Endothelial cell of umbilical vein (primary cell): ENCODE measurements at regions not wholly inside any gene's neighbourhood (a gene's known extent, or its start where the extent isn't known, plus 50 kb on each side); places are given as distances from the start of the nearest gene placed in this dataset.
"Not testable (repeated sequence)": the region's sequence is repeated elsewhere in the genome, so short reads cannot be mapped to it uniquely, and the experiment has no call there.

ENCODE experiments used
- BruUV-seq: library from RNA; stranded (reverse); fragments of 400-500 nt; replicated peaks from 2 replicates; lab custom pipeline; 2021; lab: Mats Ljungman, UMichigan
- CTCF ChIA-PET: fragments of 300-600, 350-600 bp; sonication (Branson Sonifier 250); formaldehyde crosslinking; loops from one replicate; lab custom pipeline; 2021; ENCODE audit warnings: antibody characterized with exemption, inconsistent platforms; lab: Charles Lee
- POLR2A ChIA-PET: fragments of 300-600, 350-600 bp; sonication (Branson Sonifier 250); formaldehyde crosslinking; loops from one replicate; lab custom pipeline; 2021; ENCODE audit warnings: antibody characterized with exemption, inconsistent platforms; lab: Charles Lee
- DNase-seq: peaks from one replicate; pipeline ENCODE4 v3.0.0-alpha.2; 2011; ENCODE audit warnings: low read depth, low spot score
- FAIRE-seq: peaks from 2 replicates; lab custom pipeline; 2011; peaks lifted over from hg19 to GRCh38; lab: Jason Lieb, UNC
- H2AFZ ChIP-seq: 2 replicates; pipeline ENCODE4 v1.6.0; 2012; ENCODE audit warnings: low read depth, low read length, control low read depth, inconsistent platforms
- H3K27ac ChIP-seq: 2 replicates; pipeline ENCODE4 v1.5.1; 2011; ENCODE audit warnings: low read depth, mild to moderate bottlenecking, control low read depth, low read length, moderate library complexity; ENCODE audit not compliant: insufficient read depth
- H3K27me3 ChIP-seq, 2 experiments: 2 replicates each; pipeline versions ENCODE4 v1.6.0 to v1.6.1; 2011; ENCODE audit warnings: low read length in 2 of 2, mixed read lengths in 1 of 2; ENCODE audit not compliant: control insufficient read depth in 2 of 2, insufficient read depth in 2 of 2
- H3K36me3 ChIP-seq, 2 experiments: 2 replicates in 1 of 2; 3 replicates in 1 of 2; pipeline ENCODE4 v1.5.1; 2011; ENCODE audit warnings: low read length in 2 of 2, mild to moderate bottlenecking in 1 of 2, moderate library complexity in 1 of 2; ENCODE audit not compliant: control insufficient read depth in 2 of 2, insufficient read depth in 2 of 2; ENCODE audit errors: extremely low read depth in 1 of 2
- H3K4me1 ChIP-seq: 3 replicates; pipeline ENCODE4 v1.5.1; 2011; ENCODE audit warnings: mild to moderate bottlenecking, low read length; ENCODE audit not compliant: control insufficient read depth, insufficient read depth; ENCODE audit errors: extremely low read depth
- H3K4me2 ChIP-seq: 2 replicates; pipeline ENCODE4 v1.6.1; 2011; ENCODE audit warnings: low read length, control low read depth, mixed read lengths; ENCODE audit not compliant: insufficient read depth
- H3K4me3 ChIP-seq, 3 experiments: fragments of 200-600 bp in 1 of 3; sonication (generic), shearing (Covaris generic) in 1 of 3; replicated peaks in 1 of 3; 2 replicates each; pipeline ENCODE4 v1.5.1; 2011 to 2016; ENCODE audit warnings: control low read depth in 3 of 3, low read length in 3 of 3, mild to moderate bottlenecking in 2 of 3, inconsistent platforms in 1 of 3, low read depth in 1 of 3, moderate library complexity in 1 of 3; ENCODE audit not compliant: insufficient read depth in 1 of 3
- H3K79me2 ChIP-seq: 2 replicates; pipeline ENCODE4 v1.6.0; 2012; ENCODE audit warnings: low read length, inconsistent platforms; ENCODE audit not compliant: control insufficient read depth, insufficient read depth
- H3K9ac ChIP-seq: replicated peaks from 2 replicates; pipeline ENCODE3; 2011; ENCODE audit warnings: low read length, control low read depth; ENCODE audit not compliant: insufficient read depth; ENCODE audit errors: extremely low read depth
- H3K9me1 ChIP-seq: replicated peaks from 3 replicates; pipeline ENCODE4 v1.6.0; 2011; ENCODE audit warnings: mild to moderate bottlenecking, low read length; ENCODE audit not compliant: control insufficient read depth, insufficient read depth; ENCODE audit errors: extremely low read depth
- H3K9me3 ChIP-seq: replicated peaks from 2 replicates; pipeline ENCODE4 v1.5.1; 2012; ENCODE audit warnings: low read length, inconsistent platforms; ENCODE audit not compliant: control insufficient read depth, insufficient read depth
- H4K20me1 ChIP-seq: replicated peaks from 2 replicates; pipeline ENCODE3; 2011; ENCODE audit warnings: mild to moderate bottlenecking, low read length; ENCODE audit not compliant: control insufficient read depth, insufficient read depth; ENCODE audit errors: extremely low read depth
- POLR2AphosphoS5 ChIP-seq: IDR thresholded peaks from 2 replicates; pipeline ENCODE4 v1.6.1; 2012; ENCODE audit warnings: low read depth, mild to moderate bottlenecking, control low read depth, low read length, moderate library complexity; ENCODE audit not compliant: insufficient read depth
- dilution Hi-C: fragments of 300-500 bp; cut with MboI; formaldehyde crosslinking; loops from one replicate; pipeline ENCODE4 v1.15.0; 2019; ENCODE audit warnings: low sequenced_read_pairs; ENCODE audit not compliant: extremely low pct_ligation_motif_present
- intact Hi-C: fragments of 100-400 bp; cut with micrococcal nuclease; formaldehyde crosslinking; loops from one replicate; pipeline ENCODE4 v1.10.0; 2022

GRCh38 chr1:182325339-182325738 lies 66.3 kb downstream of the GLUL start:
- DNase-seq (no peak), FAIRE-seq (no peak)
- dilution Hi-C loops (no loop called here), intact Hi-C loops (no loop called here)
- Histone ChIP-seq H2AFZ (no peak overlapping the region), H3K27ac (no peak overlapping the region), H3K27me3 (no peaks in the 10 kb centered on the region), H3K4me1 (no peaks in the 10 kb centered on the region), H3K9me3 (no peaks in the 10 kb centered on the region), H3K4me3 (no peak overlapping the region), H3K9ac (no peak overlapping the region), H3K4me2 (no peak overlapping the region), H3K79me2 (no peaks in the 10 kb centered on the region), H3K36me3 (no peaks in the 10 kb centered on the region), H4K20me1 (no peaks in the 10 kb centered on the region), H3K9me1 (no peaks in the 10 kb centered on the region)
- BruUV-seq: no TSS peak
- POLR2A ChIA-PET: no interaction called here
- CTCF ChIA-PET: interaction anchor here (0.6 kb wide), 1 partner anchor 182 kb away, joined by 3 read pairs; no protein-coding TSS in a partner anchor
- no peak for TF ChIP-seq POLR2AphosphoS5

GRCh38 chr1:182321532-182321931 lies 70.1 kb downstream of the GLUL start:
- H3K9me3 ChIP-seq, H3K4me2 ChIP-seq, FAIRE-seq, H3K27me3 ChIP-seq, H3K4me1 ChIP-seq, H2AFZ ChIP-seq, intact Hi-C loops, BruUV-seq, DNase-seq, H4K20me1 ChIP-seq, H3K9ac ChIP-seq, dilution Hi-C loops, H3K9me1 ChIP-seq, POLR2A ChIA-PET, H3K79me2 ChIP-seq, H3K4me3 ChIP-seq, H3K36me3 ChIP-seq, H3K27ac ChIP-seq: not testable (repeated sequence)
- CTCF ChIA-PET: interaction anchor here (1.0 kb wide), 1 partner anchor 9 kb away, joined by 3 read pairs; no protein-coding TSS in a partner anchor
